HepG2 (cell line): ENCODE measurements at regions not wholly inside any gene's neighbourhood (a gene's known extent, or its start where the extent isn't known, plus 50 kb on each side); places are given as distances from the start of the nearest gene placed in this dataset.

ENCODE experiments used
- JUND ChIP-seq: sonication (generic); formaldehyde crosslinking; IDR thresholded peaks from 2 replicates; pipeline ENCODE4 v1.8.0; 2022; ENCODE audit warnings: mild to moderate bottlenecking, missing genetic modification reagents
- MZF1 ChIP-seq: sonication (generic); formaldehyde crosslinking; IDR thresholded peaks from 2 replicates; pipeline ENCODE4 v1.8.1; 2023; ENCODE audit warnings: mild to moderate bottlenecking, missing genetic modification reagents, borderline replicate concordance
- RFX1 ChIP-seq: fragments of 450-650 bp; IDR thresholded peaks from 2 replicates; pipeline ENCODE4 v1.6.1; 2017
- STAT6 ChIP-seq: sonication (generic); formaldehyde crosslinking; IDR thresholded peaks from 2 replicates; pipeline ENCODE4 v1.4.0; 2020; ENCODE audit warnings: missing genetic modification reagents, mild to moderate bottlenecking, borderline replicate concordance
- SUZ12 ChIP-seq: fragments of 150-350 bp; IDR thresholded peaks from 2 replicates; pipeline ENCODE4 v1.6.1; 2014; ENCODE audit warnings: low read depth, low read length
- ZNF20 ChIP-seq: sonication (generic); formaldehyde crosslinking; IDR thresholded peaks from 2 replicates; pipeline ENCODE4 v1.4.0; 2020; ENCODE audit warnings: mild to moderate bottlenecking, moderate library complexity, missing genetic modification reagents
- ZNF607 ChIP-seq: sonication (generic); formaldehyde crosslinking; IDR thresholded peaks from 2 replicates; pipeline ENCODE4 v1.5.1; 2020; ENCODE audit warnings: missing genetic modification reagents, mild to moderate bottlenecking, borderline replicate concordance
- ZNF670 ChIP-seq: sonication (generic); formaldehyde crosslinking; IDR thresholded peaks from 2 replicates; pipeline ENCODE4 v1.8.0; 2022; ENCODE audit warnings: mild to moderate bottlenecking, missing genetic modification reagents, borderline replicate concordance
- TF ChIP-seq, protein P1 (sequence below): sonication (generic); formaldehyde crosslinking; IDR thresholded peaks from 2 replicates; pipeline ENCODE4 v1.4.0; 2020; ENCODE audit warnings: missing genetic modification reagents

GRCh38 chr3:81839504-81840094, 78.2 kb upstream of the GBE1 start (continued):
- no peak for TF ChIP-seq MZF1
- TF ChIP-seq STAT6 (CRISPR knock-in tag) = no peak
- no peak for TF ChIP-seq ZNF20 (CRISPR knock-in tag)
- no peak for TF ChIP-seq JUND (CRISPR knock-in tag)
- no peak for TF ChIP-seq RFX1
- no peak for TF ChIP-seq SUZ12
- TF ChIP-seq, protein P1, sequence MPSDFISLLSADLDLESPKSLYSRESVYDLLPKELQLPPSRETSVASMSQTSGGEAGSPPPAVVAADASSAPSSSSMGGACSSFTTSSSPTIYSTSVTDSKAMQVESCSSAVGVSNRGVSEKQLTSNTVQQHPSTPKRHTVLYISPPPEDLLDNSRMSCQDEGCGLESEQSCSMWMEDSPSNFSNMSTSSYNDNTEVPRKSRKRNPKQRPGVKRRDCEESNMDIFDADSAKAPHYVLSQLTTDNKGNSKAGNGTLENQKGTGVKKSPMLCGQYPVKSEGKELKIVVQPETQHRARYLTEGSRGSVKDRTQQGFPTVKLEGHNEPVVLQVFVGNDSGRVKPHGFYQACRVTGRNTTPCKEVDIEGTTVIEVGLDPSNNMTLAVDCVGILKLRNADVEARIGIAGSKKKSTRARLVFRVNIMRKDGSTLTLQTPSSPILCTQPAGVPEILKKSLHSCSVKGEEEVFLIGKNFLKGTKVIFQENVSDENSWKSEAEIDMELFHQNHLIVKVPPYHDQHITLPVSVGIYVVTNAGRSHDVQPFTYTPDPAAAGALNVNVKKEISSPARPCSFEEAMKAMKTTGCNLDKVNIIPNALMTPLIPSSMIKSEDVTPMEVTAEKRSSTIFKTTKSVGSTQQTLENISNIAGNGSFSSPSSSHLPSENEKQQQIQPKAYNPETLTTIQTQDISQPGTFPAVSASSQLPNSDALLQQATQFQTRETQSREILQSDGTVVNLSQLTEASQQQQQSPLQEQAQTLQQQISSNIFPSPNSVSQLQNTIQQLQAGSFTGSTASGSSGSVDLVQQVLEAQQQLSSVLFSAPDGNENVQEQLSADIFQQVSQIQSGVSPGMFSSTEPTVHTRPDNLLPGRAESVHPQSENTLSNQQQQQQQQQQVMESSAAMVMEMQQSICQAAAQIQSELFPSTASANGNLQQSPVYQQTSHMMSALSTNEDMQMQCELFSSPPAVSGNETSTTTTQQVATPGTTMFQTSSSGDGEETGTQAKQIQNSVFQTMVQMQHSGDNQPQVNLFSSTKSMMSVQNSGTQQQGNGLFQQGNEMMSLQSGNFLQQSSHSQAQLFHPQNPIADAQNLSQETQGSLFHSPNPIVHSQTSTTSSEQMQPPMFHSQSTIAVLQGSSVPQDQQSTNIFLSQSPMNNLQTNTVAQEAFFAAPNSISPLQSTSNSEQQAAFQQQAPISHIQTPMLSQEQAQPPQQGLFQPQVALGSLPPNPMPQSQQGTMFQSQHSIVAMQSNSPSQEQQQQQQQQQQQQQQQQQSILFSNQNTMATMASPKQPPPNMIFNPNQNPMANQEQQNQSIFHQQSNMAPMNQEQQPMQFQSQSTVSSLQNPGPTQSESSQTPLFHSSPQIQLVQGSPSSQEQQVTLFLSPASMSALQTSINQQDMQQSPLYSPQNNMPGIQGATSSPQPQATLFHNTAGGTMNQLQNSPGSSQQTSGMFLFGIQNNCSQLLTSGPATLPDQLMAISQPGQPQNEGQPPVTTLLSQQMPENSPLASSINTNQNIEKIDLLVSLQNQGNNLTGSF (CRISPR knock-in tag) = no peak
- no peak for TF ChIP-seq ZNF607 (CRISPR knock-in tag)
- no peak for TF ChIP-seq ZNF670
